Muscle of arm (tissue), 1 donor: ENCODE measurements at regions not wholly inside any gene's neighbourhood (a gene's known extent, or its start where the extent isn't known, plus 50 kb on each side); places are given as distances from the start of the nearest gene placed in this dataset.
"Not testable (repeated sequence)": the region's sequence is repeated elsewhere in the genome, so short reads cannot be mapped to it uniquely, and the experiment has no call there.

Source experiments
- DNase-seq: peaks from one replicate; pipeline ENCODE4 v3.0.0-alpha.2; 2013

GRCh38 chr2:87639801-87640440, 108.0 kb upstream of the PLGLB2 start:
- DNase-seq: not testable (repeated sequence)

GRCh38 chr2:87640961-87641563, 106.8 kb upstream of the PLGLB2 start:
- not testable (repeated sequence) for DNase-seq

- not testable (repeated sequence) for DNase-seq
Measured at GRCh38 chr2:87643165-87643564, 104.7 kb upstream of the PLGLB2 start.

GRCh38 chr2:87647737-87648498, 100.0 kb upstream of the PLGLB2 start:
- not testable (repeated sequence) for DNase-seq

GRCh38 chr2:87648815-87649214, 99.1 kb upstream of the PLGLB2 start:
- DNase-seq: not testable (repeated sequence)

- DNase-seq: not testable (repeated sequence)
Measured at GRCh38 chr2:87649871-87650270, 98.0 kb upstream of the PLGLB2 start.

GRCh38 chr2:87650837-87651236, 97.0 kb upstream of the PLGLB2 start:
- DNase-seq: not testable (repeated sequence)

- not testable (repeated sequence) for DNase-seq
Measured at GRCh38 chr2:87651589-87651988, 96.3 kb upstream of the PLGLB2 start.

- not testable (repeated sequence) for DNase-seq
Measured at GRCh38 chr2:87653373-87653772, 94.5 kb upstream of the PLGLB2 start.

GRCh38 chr2:87654136-87654814, 93.6 kb upstream of the PLGLB2 start:
- not testable (repeated sequence) for DNase-seq

GRCh38 chr2:87657915-87658314, 90.0 kb upstream of the PLGLB2 start:
- DNase-seq: not testable (repeated sequence)

GRCh38 chr2:87658357-87658756, 89.5 kb upstream of the PLGLB2 start:
- not testable (repeated sequence) for DNase-seq

GRCh38 chr2:87658976-87659375, 88.9 kb upstream of the PLGLB2 start:
- not testable (repeated sequence) for DNase-seq

- not testable (repeated sequence) for DNase-seq
Measured at GRCh38 chr2:87660164-87660563, 87.7 kb upstream of the PLGLB2 start.

GRCh38 chr2:87662316-87663290, 85.3 kb upstream of the PLGLB2 start:
- not testable (repeated sequence) for DNase-seq

GRCh38 chr2:87663347-87663746, 84.5 kb upstream of the PLGLB2 start:
- DNase-seq: not testable (repeated sequence)

- not testable (repeated sequence) for DNase-seq
Measured at GRCh38 chr2:87667027-87667426, 80.9 kb upstream of the PLGLB2 start.

- DNase-seq: not testable (repeated sequence)
Measured at GRCh38 chr2:87668361-87668760, 79.5 kb upstream of the PLGLB2 start.

GRCh38 chr2:87669633-87670231, 78.2 kb upstream of the PLGLB2 start:
- not testable (repeated sequence) for DNase-seq

- DNase-seq: not testable (repeated sequence)
Measured at GRCh38 chr2:87672404-87672803, 75.5 kb upstream of the PLGLB2 start.
